ENCODE measurements at regions not wholly inside any gene's neighbourhood (a gene's known extent, or its start where the extent isn't known, plus 50 kb on each side); places are given as distances from the start of the nearest gene placed in this dataset.

- TF ChIP-seq POLR2A (IDR thresholded peaks at IDR 0.05; ENCODE audit: low read length), result no peak
- TF ChIP-seq, protein P1, sequence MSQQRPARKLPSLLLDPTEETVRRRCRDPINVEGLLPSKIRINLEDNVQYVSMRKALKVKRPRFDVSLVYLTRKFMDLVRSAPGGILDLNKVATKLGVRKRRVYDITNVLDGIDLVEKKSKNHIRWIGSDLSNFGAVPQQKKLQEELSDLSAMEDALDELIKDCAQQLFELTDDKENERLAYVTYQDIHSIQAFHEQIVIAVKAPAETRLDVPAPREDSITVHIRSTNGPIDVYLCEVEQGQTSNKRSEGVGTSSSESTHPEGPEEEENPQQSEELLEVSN (IDR thresholded peaks at IDR 0.05; ENCODE audit: borderline replicate concordance, low read depth), result no peak
- no peak for TF ChIP-seq TFCP2L1 (CRISPR knock-in tag; IDR thresholded peaks at IDR 0.05)
- no peak for TF ChIP-seq CTCF (IDR thresholded peaks at IDR 0.05)
- TF ChIP-seq, protein P2, sequence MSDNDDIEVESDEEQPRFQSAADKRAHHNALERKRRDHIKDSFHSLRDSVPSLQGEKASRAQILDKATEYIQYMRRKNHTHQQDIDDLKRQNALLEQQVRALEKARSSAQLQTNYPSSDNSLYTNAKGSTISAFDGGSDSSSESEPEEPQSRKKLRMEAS (IDR thresholded peaks at IDR 0.05), result no peak
- TF ChIP-seq HDAC2 (IDR thresholded peaks at IDR 0.05), result no peak
- TF ChIP-seq, protein P3, sequence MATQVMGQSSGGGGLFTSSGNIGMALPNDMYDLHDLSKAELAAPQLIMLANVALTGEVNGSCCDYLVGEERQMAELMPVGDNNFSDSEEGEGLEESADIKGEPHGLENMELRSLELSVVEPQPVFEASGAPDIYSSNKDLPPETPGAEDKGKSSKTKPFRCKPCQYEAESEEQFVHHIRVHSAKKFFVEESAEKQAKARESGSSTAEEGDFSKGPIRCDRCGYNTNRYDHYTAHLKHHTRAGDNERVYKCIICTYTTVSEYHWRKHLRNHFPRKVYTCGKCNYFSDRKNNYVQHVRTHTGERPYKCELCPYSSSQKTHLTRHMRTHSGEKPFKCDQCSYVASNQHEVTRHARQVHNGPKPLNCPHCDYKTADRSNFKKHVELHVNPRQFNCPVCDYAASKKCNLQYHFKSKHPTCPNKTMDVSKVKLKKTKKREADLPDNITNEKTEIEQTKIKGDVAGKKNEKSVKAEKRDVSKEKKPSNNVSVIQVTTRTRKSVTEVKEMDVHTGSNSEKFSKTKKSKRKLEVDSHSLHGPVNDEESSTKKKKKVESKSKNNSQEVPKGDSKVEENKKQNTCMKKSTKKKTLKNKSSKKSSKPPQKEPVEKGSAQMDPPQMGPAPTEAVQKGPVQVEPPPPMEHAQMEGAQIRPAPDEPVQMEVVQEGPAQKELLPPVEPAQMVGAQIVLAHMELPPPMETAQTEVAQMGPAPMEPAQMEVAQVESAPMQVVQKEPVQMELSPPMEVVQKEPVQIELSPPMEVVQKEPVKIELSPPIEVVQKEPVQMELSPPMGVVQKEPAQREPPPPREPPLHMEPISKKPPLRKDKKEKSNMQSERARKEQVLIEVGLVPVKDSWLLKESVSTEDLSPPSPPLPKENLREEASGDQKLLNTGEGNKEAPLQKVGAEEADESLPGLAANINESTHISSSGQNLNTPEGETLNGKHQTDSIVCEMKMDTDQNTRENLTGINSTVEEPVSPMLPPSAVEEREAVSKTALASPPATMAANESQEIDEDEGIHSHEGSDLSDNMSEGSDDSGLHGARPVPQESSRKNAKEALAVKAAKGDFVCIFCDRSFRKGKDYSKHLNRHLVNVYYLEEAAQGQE (IDR thresholded peaks at IDR 0.05), result no peak
- no peak for TF ChIP-seq CHD4 (IDR thresholded peaks at IDR 0.05; ENCODE audit: borderline replicate concordance)
- TF ChIP-seq USF2 (IDR thresholded peaks at IDR 0.05), result no peak
- TF ChIP-seq EP300 (IDR thresholded peaks at IDR 0.05), result no peak
- TF ChIP-seq ZC3H11A (IDR thresholded peaks at IDR 0.05), result no peak
- TF ChIP-seq ELK1 (IDR thresholded peaks at IDR 0.05; ENCODE audit: low read depth, low read length), result no peak
These were observed 194.4 kb upstream of the SLC27A6 start for GRCh38 chr5:128770907-128771306.
